GM12878 (cell line): ENCODE measurements at regions not wholly inside any gene's neighbourhood (a gene's known extent, or its start where the extent isn't known, plus 50 kb on each side); places are given as distances from the start of the nearest gene placed in this dataset.

ENCODE experiments used
- ATAC-seq: fragments of 200-7000 bp; cut with Tn5 transposase; 3 replicates; pipeline ENCODE4 v1.9.1; 2020; ENCODE audit warnings: mild to moderate bottlenecking, moderate library complexity
- BruUV-seq: library from RNA; stranded (reverse); fragments of 400-500 nt; replicated peaks from 2 replicates; lab custom pipeline; 2021; lab: Mats Ljungman, UMichigan
- CTCF ChIA-PET: fragments of 300-600 bp; sonication (Branson Sonifier 250); formaldehyde crosslinking; extraction: SDS; loops from one replicate; lab custom pipeline; 2021; ENCODE audit warnings: inconsistent platforms; lab: Yijun Ruan, JAX
- POLR2A ChIA-PET: fragments of 350-600 bp; formaldehyde crosslinking; extraction: SDS; loops from one replicate; lab custom pipeline; 2021; ENCODE audit warnings: inconsistent platforms; lab: Charles Lee
- RAD21 ChIA-PET: fragments of 300-600 bp; sonication (Branson Sonifier 250); formaldehyde crosslinking; loops from one replicate; lab custom pipeline; 2023; ENCODE audit warnings: antibody characterized with exemption; ENCODE audit not compliant: unreplicated experiment; lab: Charles Lee
- SMC1A ChIA-PET: fragments of 300-600 bp; sonication (Branson Sonifier 250); formaldehyde crosslinking; loops from one replicate; lab custom pipeline; 2023; ENCODE audit not compliant: unreplicated experiment, uncharacterized antibody; lab: Charles Lee
- DNase-seq: peaks from one replicate; pipeline ENCODE4 v3.0.0-alpha.2; 2011; ENCODE audit warnings: low read depth, low spot score
- FAIRE-seq: peaks from 3 replicates; lab custom pipeline; 2011; peaks lifted over from hg19 to GRCh38; lab: Jason Lieb, UNC
- H2AFZ ChIP-seq: 2 replicates; pipeline ENCODE4 v1.6.0; 2011; ENCODE audit warnings: low read depth, low read length, control low read depth; ENCODE audit not compliant: control insufficient read depth
- H3K27ac ChIP-seq: 2 replicates; pipeline ENCODE4 v1.5.1; 2011; ENCODE audit warnings: control low read depth; ENCODE audit not compliant: control insufficient read depth, insufficient read depth
- H3K27me3 ChIP-seq, 2 experiments: replicated peaks in 1 of 2; 2 replicates each; pipeline versions ENCODE4 v1.6.0 to v1.6.1; 2011; ENCODE audit warnings: low read length in 1 of 2; ENCODE audit not compliant: control insufficient read depth in 2 of 2, insufficient read depth in 2 of 2
- H3K36me3 ChIP-seq, 2 experiments: 2 replicates each; pipeline ENCODE4 v1.5.1; 2011; ENCODE audit warnings: low read length in 1 of 2; ENCODE audit not compliant: control insufficient read depth in 2 of 2, insufficient read depth in 2 of 2
- H3K4me1 ChIP-seq: 2 replicates; pipeline ENCODE4 v1.6.1; 2011; ENCODE audit warnings: mild to moderate bottlenecking, low read length, moderate library complexity, mixed read lengths; ENCODE audit not compliant: control insufficient read depth, insufficient read depth
- H3K4me2 ChIP-seq: 2 replicates; pipeline ENCODE4 v1.6.0; 2011; ENCODE audit warnings: control low read depth; ENCODE audit not compliant: control insufficient read depth, insufficient read depth
- H3K4me3 ChIP-seq: fragments of 200-600 bp; sonication (generic); 2 replicates; pipeline ENCODE4 v1.5.1; 2016
- H3K79me2 ChIP-seq: 2 replicates; pipeline ENCODE4 v1.6.0; 2011; ENCODE audit warnings: low read length; ENCODE audit not compliant: control insufficient read depth, insufficient read depth
- H3K9ac ChIP-seq: 2 replicates; pipeline ENCODE4 v1.8.0; 2011; ENCODE audit warnings: low read length, control low read depth, mixed read lengths; ENCODE audit not compliant: control insufficient read depth, insufficient read depth
- H3K9me3 ChIP-seq: replicated peaks from 3 replicates; pipeline ENCODE4 v1.5.1; 2011; ENCODE audit warnings: mild to moderate bottlenecking, low read length; ENCODE audit not compliant: control insufficient read depth, insufficient read depth
- H4K20me1 ChIP-seq: 2 replicates; pipeline ENCODE4 v1.6.0; 2011; ENCODE audit not compliant: control insufficient read depth, insufficient read depth
- DPF2 ChIP-seq: fragments of 450-650 bp; IDR thresholded peaks from 2 replicates; pipeline ENCODE4 v1.6.1; 2017; ENCODE audit warnings: mild to moderate bottlenecking
- E2F4 ChIP-seq: IDR thresholded peaks from 2 replicates; pipeline ENCODE4 v1.6.1; 2012; ENCODE audit warnings: low read depth, low read length, improper control_type of control experiment
- EED ChIP-seq: sonication (generic); IDR thresholded peaks from 2 replicates; pipeline ENCODE4 v1.6.1; 2016; ENCODE audit warnings: antibody characterized with exemption, low read depth
- ESRRA ChIP-seq: IDR thresholded peaks from 2 replicates; pipeline ENCODE4 v1.6.1; 2012; ENCODE audit warnings: mild to moderate bottlenecking, low read length, improper control_type of control experiment
- HDGF ChIP-seq: fragments of 450-650 bp; IDR thresholded peaks from 2 replicates; pipeline ENCODE4 v1.6.1; 2016; ENCODE audit warnings: antibody characterized with exemption
- HSF1 ChIP-seq: fragments of 150-350 bp; IDR thresholded peaks from 2 replicates; pipeline ENCODE4 v1.6.1; 2014; ENCODE audit warnings: mild to moderate bottlenecking, low read depth, low read length
- IRF5 ChIP-seq: fragments of 450-650 bp; IDR thresholded peaks from 2 replicates; pipeline ENCODE4 v1.6.1; 2017; ENCODE audit warnings: borderline replicate concordance
- KDM1A ChIP-seq: fragments of 200-600 bp; sonication (generic); IDR thresholded peaks from 2 replicates; pipeline ENCODE4 v1.6.1; 2016; ENCODE audit warnings: borderline replicate concordance
- RELB ChIP-seq: fragments of 450-650 bp; IDR thresholded peaks from 2 replicates; pipeline ENCODE4 v1.6.1; 2017; ENCODE audit warnings: low read depth, mild to moderate bottlenecking, moderate library complexity
- SIX5 ChIP-seq: IDR thresholded peaks from 2 replicates; pipeline ENCODE4 v1.6.1; 2011; ENCODE audit warnings: mild to moderate bottlenecking, low read depth, low read length, moderate library complexity; ENCODE audit not compliant: severe bottlenecking
- SKIL ChIP-seq: fragments of 450-650 bp; IDR thresholded peaks from 2 replicates; pipeline ENCODE4 v1.6.1; 2017; ENCODE audit warnings: mild to moderate bottlenecking, low read depth, inconsistent platforms; ENCODE audit not compliant: poor library complexity, severe bottlenecking
- YBX1 ChIP-seq: fragments of 450-650 bp; IDR thresholded peaks from 2 replicates; pipeline ENCODE4 v1.6.1; 2016; ENCODE audit warnings: antibody characterized with exemption
- ZNF217 ChIP-seq: fragments of 450-650 bp; IDR thresholded peaks from 2 replicates; pipeline ENCODE4 v1.6.1; 2017; ENCODE audit warnings: antibody characterized with exemption, mild to moderate bottlenecking
- ZZZ3 ChIP-seq: IDR thresholded peaks from 2 replicates; pipeline ENCODE4 v1.6.1; 2011; ENCODE audit warnings: low read depth; ENCODE audit not compliant: control insufficient read depth, insufficient read length
- in situ Hi-C: fragments of 300-500 bp; cut with MboI; formaldehyde crosslinking; loops from 9 replicates; pipeline ENCODE4 v1.14.3; 2018; ENCODE audit warnings: mixed read lengths
- intact Hi-C: fragments of 100-400 bp; cut with micrococcal nuclease; formaldehyde crosslinking; loops from one replicate; pipeline ENCODE4 v1.14.2; 2022; ENCODE audit not compliant: unreplicated experiment

GRCh38 chr2:145374165-145374564 lies 854.2 kb upstream of the ZEB2 start:
- Histone ChIP-seq H2AFZ (no peak overlapping the region), H3K27ac (no peak overlapping the region), H3K4me2 (no peak overlapping the region), H4K20me1 (no peaks in the 10 kb centered on the region), H3K4me1 (no peaks in the 10 kb centered on the region), H3K4me3 (no peak overlapping the region), H3K27me3 (peaks cover 0 to 2% of the 10 kb centered on the region in 2 experiments; a peak in 1 of 4 replicates), H3K79me2 (no peaks in the 10 kb centered on the region), H3K9ac (no peak overlapping the region), H3K9me3 (no peaks in the 10 kb centered on the region), H3K36me3 (no peaks in the 10 kb centered on the region)
- FAIRE-seq (no peak), DNase-seq (no peak), ATAC-seq (no peak)
- intact Hi-C loops: no loop called here
- CTCF ChIA-PET: no interaction called here
- TF ChIP-seq KDM1A (no peak), IRF5 (no peak), SKIL (no peak), EED (no peak), ZZZ3 (no peak), RELB (no peak), ZNF217 (no peak), DPF2 (no peak), E2F4 (no peak), YBX1 (no peak), HDGF (no peak), ESRRA (no peak), SIX5 (no peak), HSF1 (no peak)
- POLR2A ChIA-PET: no interaction called here
- in situ Hi-C loops: no loop called here
- SMC1A ChIA-PET: interaction anchor here (0.8 to 1.2 kb wide), 2 partner anchors 11 to 997 kb away, joined by 3 read pairs; no protein-coding TSS in a partner anchor
- no TSS peak for BruUV-seq
- RAD21 ChIA-PET: no interaction called here
